HepG2 (cell line): ENCODE measurements at regions not wholly inside any gene's neighbourhood (a gene's known extent, or its start where the extent isn't known, plus 50 kb on each side); places are given as distances from the start of the nearest gene placed in this dataset.

Experiments
- CEBPZ ChIP-seq: IDR thresholded peaks from 2 replicates; pipeline ENCODE4 v1.6.1; 2012; ENCODE audit warnings: low read length, improper control_type of control experiment
- KMT2A ChIP-seq: sonication (generic); formaldehyde crosslinking; IDR thresholded peaks from 2 replicates; pipeline ENCODE4 v1.4.0; 2020; ENCODE audit warnings: missing genetic modification reagents
- MAFF ChIP-seq: IDR thresholded peaks from 2 replicates; pipeline ENCODE4 v1.6.1; 2011; ENCODE audit warnings: low read depth, low read length, improper control_type of control experiment
- MLX ChIP-seq: IDR thresholded peaks from 2 replicates; pipeline ENCODE4 v1.6.1; 2016
- NCOA5 ChIP-seq: sonication (generic); formaldehyde crosslinking; IDR thresholded peaks from 2 replicates; pipeline ENCODE4 v1.4.0; 2020; ENCODE audit warnings: missing genetic modification reagents
- SKIL ChIP-seq: sonication (generic); formaldehyde crosslinking; IDR thresholded peaks from 2 replicates; pipeline ENCODE4 v1.8.0; 2022; ENCODE audit warnings: missing genetic modification reagents, mild to moderate bottlenecking, moderate library complexity, borderline replicate concordance
- ZBED4 ChIP-seq: sonication (generic); formaldehyde crosslinking; IDR thresholded peaks from 2 replicates; pipeline ENCODE4 v1.4.0; 2020; ENCODE audit warnings: missing genetic modification reagents, borderline replicate concordance
- ZFY ChIP-seq: sonication (generic); formaldehyde crosslinking; IDR thresholded peaks from 2 replicates; pipeline ENCODE4 v1.4.0; 2020; ENCODE audit warnings: missing genetic modification reagents
- ZNF350 ChIP-seq: sonication (generic); formaldehyde crosslinking; IDR thresholded peaks from 2 replicates; pipeline ENCODE4 v1.4.0; 2020; ENCODE audit warnings: mild to moderate bottlenecking, low read depth, missing genetic modification reagents, borderline replicate concordance
- ZNF543 ChIP-seq: sonication (generic); formaldehyde crosslinking; IDR thresholded peaks from 2 replicates; pipeline ENCODE4 v1.4.0; 2020; ENCODE audit warnings: mild to moderate bottlenecking, missing genetic modification reagents
- ZXDC ChIP-seq: sonication (generic); formaldehyde crosslinking; IDR thresholded peaks from 2 replicates; pipeline ENCODE4 v1.5.0; 2020; ENCODE audit warnings: mild to moderate bottlenecking, missing genetic modification reagents

GRCh38 chr2:15832849-15833680 lies 107.3 kb upstream of the MYCN start (continued):
- TF ChIP-seq MLX (CRISPR knock-in tag) (no peak), NCOA5 (no peak), ZNF543 (CRISPR knock-in tag) (no peak), ZNF350 (CRISPR knock-in tag) (no peak), KMT2A (CRISPR knock-in tag) (no peak), ZBED4 (no peak), CEBPZ (no peak), ZXDC (CRISPR knock-in tag) (no peak), SKIL (CRISPR knock-in tag) (no peak), ZFY (no peak), MAFF (no peak)
